WTC11 (cell line): ENCODE measurements at regions not wholly inside any gene's neighbourhood (a gene's known extent, or its start where the extent isn't known, plus 50 kb on each side); places are given as distances from the start of the nearest gene placed in this dataset.

Experiments
- ATAC-seq: fragments of 200-7000 bp; cut with Tn5 transposase; 2 replicates; pipeline ENCODE4 v1.10.0; 2021; ENCODE audit warnings: mild to moderate bottlenecking, moderate library complexity
- CTCF ChIA-PET: fragments of 300-600 bp; sonication (Branson Sonifier 250); formaldehyde crosslinking; loops from one replicate; lab custom pipeline; 2021; ENCODE audit warnings: antibody characterized with exemption; lab: Charles Lee
- POLR2A ChIA-PET: fragments of 350-600 bp; sonication (Branson Sonifier 250); formaldehyde crosslinking; loops from one replicate; lab custom pipeline; 2021; ENCODE audit warnings: antibody characterized with exemption; lab: Charles Lee
- DNase-seq: peaks from one replicate; pipeline ENCODE4 v3.0.0; 2021; ENCODE audit warnings: low spot score
- H3K27ac Mint-ChIP-seq: 2 replicates; pipeline ENCODE4 v1.8.0; 2021; ENCODE audit warnings: mixed read lengths
- H3K27me3 Mint-ChIP-seq: 2 replicates; pipeline ENCODE4 v1.8.0; 2021; ENCODE audit warnings: low read depth, mild to moderate bottlenecking, moderate library complexity, mixed read lengths
- H3K36me3 Mint-ChIP-seq: 2 replicates; pipeline ENCODE4 v1.8.0; 2021; ENCODE audit warnings: mixed read lengths
- H3K4me1 Mint-ChIP-seq: 2 replicates; pipeline ENCODE4 v1.8.0; 2022; ENCODE audit warnings: mixed read lengths
- H3K4me3 Mint-ChIP-seq: 2 replicates; pipeline ENCODE4 v1.8.0; 2021; ENCODE audit warnings: mild to moderate bottlenecking, moderate library complexity, mixed read lengths
- H3K9me3 Mint-ChIP-seq: 2 replicates; pipeline ENCODE4 v1.8.0; 2021; ENCODE audit warnings: mixed read lengths
- CREM ChIP-seq: sonication (generic); formaldehyde crosslinking; IDR thresholded peaks from 2 replicates; pipeline ENCODE4 v1.8.1; 2022; ENCODE audit warnings: mild to moderate bottlenecking, missing genetic modification reagents, moderate library complexity
- CTCF ChIP-seq: fragments of 200-600 bp; IDR thresholded peaks from 2 replicates; pipeline ENCODE4 v1.8.0; 2022; ENCODE audit warnings: antibody characterized with exemption
- FOXJ3 ChIP-seq: sonication (generic); formaldehyde crosslinking; IDR thresholded peaks from 2 replicates; pipeline ENCODE4 v1.9.0; 2021; ENCODE audit warnings: missing genetic modification reagents, mild to moderate bottlenecking, borderline replicate concordance
- GTF2I ChIP-seq: fragments of 250-450 bp; sonication (Bioruptor Pico); conservative IDR thresholded peaks from 2 replicates; pipeline ENCODE4 v1.4.0; 2021; ENCODE audit warnings: mild to moderate bottlenecking
- HMGA2 ChIP-seq: fragments of 250-450 bp; sonication (Bioruptor Pico); IDR thresholded peaks from 2 replicates; pipeline ENCODE4 v1.4.0; 2021; ENCODE audit warnings: mild to moderate bottlenecking, moderate library complexity
- JAZF1 ChIP-seq: fragments of 250-450 bp; sonication (Bioruptor Pico); IDR thresholded peaks from 2 replicates; pipeline ENCODE4 v1.9.0; 2021; ENCODE audit warnings: moderate library complexity, mild to moderate bottlenecking, inconsistent platforms
- JUN ChIP-seq: sonication (generic); formaldehyde crosslinking; IDR thresholded peaks from 2 replicates; pipeline ENCODE4 v1.8.0; 2023; ENCODE audit warnings: mild to moderate bottlenecking, missing genetic modification reagents
- MYBL2 ChIP-seq: sonication (generic); formaldehyde crosslinking; IDR thresholded peaks from 2 replicates; pipeline ENCODE4 v1.8.1; 2023; ENCODE audit warnings: mild to moderate bottlenecking, moderate library complexity, missing genetic modification reagents
- NFE2L1 ChIP-seq: sonication (generic); formaldehyde crosslinking; IDR thresholded peaks from 2 replicates; pipeline ENCODE4 v1.8.1; 2023; ENCODE audit warnings: missing genetic modification reagents
- NFYB ChIP-seq: sonication (generic); formaldehyde crosslinking; conservative IDR thresholded peaks from 2 replicates; pipeline ENCODE4 v1.8.0; 2022; ENCODE audit warnings: low read depth, missing genetic modification reagents
- OVOL2 ChIP-seq: fragments of 250-450 bp; sonication (Bioruptor Pico); IDR thresholded peaks from 2 replicates; pipeline ENCODE4 v1.9.0; 2021; ENCODE audit warnings: mild to moderate bottlenecking, borderline replicate concordance
- PRRX2 ChIP-seq: fragments of 250-450 bp; sonication (Bioruptor Pico); IDR thresholded peaks from 2 replicates; pipeline ENCODE4 v1.8.0; 2021; ENCODE audit warnings: mild to moderate bottlenecking
- RELA ChIP-seq: sonication (generic); formaldehyde crosslinking; IDR thresholded peaks from 2 replicates; pipeline ENCODE4 v1.8.1; 2022; ENCODE audit warnings: missing genetic modification reagents, mild to moderate bottlenecking, borderline replicate concordance
- STAT6 ChIP-seq: sonication (generic); formaldehyde crosslinking; conservative IDR thresholded peaks from 2 replicates; pipeline ENCODE4 v1.8.1; 2023; ENCODE audit warnings: mild to moderate bottlenecking, low read depth, missing genetic modification reagents, moderate library complexity
- TEAD4 ChIP-seq: sonication (generic); formaldehyde crosslinking; IDR thresholded peaks from 2 replicates; pipeline ENCODE4 v1.8.0; 2022; ENCODE audit warnings: mild to moderate bottlenecking, missing genetic modification reagents
- TP53 ChIP-seq: sonication (generic); formaldehyde crosslinking; IDR thresholded peaks from 2 replicates; pipeline ENCODE4 v1.8.1; 2023; ENCODE audit warnings: mild to moderate bottlenecking, missing genetic modification reagents
- USF2 ChIP-seq: sonication (generic); formaldehyde crosslinking; IDR thresholded peaks from 2 replicates; pipeline ENCODE4 v1.8.1; 2023; ENCODE audit warnings: mild to moderate bottlenecking, missing genetic modification reagents, moderate library complexity
- ZBTB43 ChIP-seq: sonication (generic); formaldehyde crosslinking; IDR thresholded peaks from 2 replicates; pipeline ENCODE4 v1.8.1; 2023; ENCODE audit warnings: mild to moderate bottlenecking, missing genetic modification reagents
- ZNF138 ChIP-seq: sonication (generic); formaldehyde crosslinking; conservative IDR thresholded peaks from 2 replicates; pipeline ENCODE4 v1.8.1; 2022; ENCODE audit warnings: mild to moderate bottlenecking, moderate library complexity, missing genetic modification reagents
- ZNF317 ChIP-seq: sonication (generic); formaldehyde crosslinking; IDR thresholded peaks from 2 replicates; pipeline ENCODE4 v1.8.1; 2023; ENCODE audit warnings: low read depth, mild to moderate bottlenecking, moderate library complexity, missing genetic modification reagents, borderline replicate concordance
- ZNF423 ChIP-seq: fragments of 250-450 bp; sonication (Bioruptor Pico); IDR thresholded peaks from 2 replicates; pipeline ENCODE4 v2.1.2; 2022; ENCODE audit warnings: mild to moderate bottlenecking, moderate library complexity
- ZNF512 ChIP-seq: sonication (generic); formaldehyde crosslinking; IDR thresholded peaks from 2 replicates; pipeline ENCODE4 v1.8.1; 2022; ENCODE audit warnings: missing genetic modification reagents, borderline replicate concordance
- ZNF532 ChIP-seq: fragments of 250-450 bp; sonication (Bioruptor Pico); IDR thresholded peaks from 2 replicates; pipeline ENCODE4 v1.9.0; 2021; ENCODE audit warnings: mild to moderate bottlenecking, borderline replicate concordance

- DNase-seq (no peak), ATAC-seq (no peak)
- Mint-ChIP-seq H3K27me3 (no peaks in the 10 kb centered on the region), H3K36me3 (peaks cover 9% of the 10 kb centered on the region; the same call in 1 of the 2 replicates), H3K27ac (no peak overlapping the region), H3K4me1 (no peaks in the 10 kb centered on the region), H3K9me3 (peaks cover 30% of the 10 kb centered on the region), H3K4me3 (no peak overlapping the region)
- CTCF ChIA-PET, result interaction anchor here (0.7 kb wide), 1 partner anchor 11 kb away, joined by 5 read pairs; no protein-coding TSS in a partner anchor
- POLR2A ChIA-PET, result no interaction called here
- TF ChIP-seq JAZF1 (no peak), ZBTB43 (CRISPR knock-in tag) (no peak), RELA (CRISPR knock-in tag) (no peak), ZNF317 (CRISPR knock-in tag) (no peak), CTCF (no peak), ZNF138 (CRISPR knock-in tag) (no peak), TP53 (CRISPR knock-in tag) (no peak), GTF2I (no peak), PRRX2 (CRISPR knock-in tag) (no peak), NFYB (CRISPR knock-in tag) (no peak), TEAD4 (CRISPR knock-in tag) (no peak), MYBL2 (CRISPR knock-in tag) (no peak), FOXJ3 (CRISPR knock-in tag) (no peak), CREM (CRISPR knock-in tag) (no peak), ZNF512 (CRISPR knock-in tag) (no peak), USF2 (no peak), NFE2L1 (CRISPR knock-in tag) (no peak), ZNF423 (no peak), STAT6 (no peak), HMGA2 (CRISPR knock-in tag) (no peak)
Measured at GRCh38 chr3:81363816-81364215, 397.6 kb downstream of the GBE1 start.

GRCh38 chr3:81354119-81354518 lies 407.3 kb downstream of the GBE1 start:
- no peak overlapping the region for H3K4me3 Mint-ChIP-seq
- no peaks in the 10 kb centered on the region for H3K4me1 Mint-ChIP-seq
- H3K9me3 Mint-ChIP-seq, result peaks cover 19% of the 10 kb centered on the region
- DNase-seq (no peak), ATAC-seq (no peak)
- ChIA-PET CTCF (interaction anchor here (1.3 kb wide), 1 partner anchor 131 kb away, joined by 3 read pairs; no protein-coding TSS in a partner anchor), POLR2A (no interaction called here)
- H3K36me3 Mint-ChIP-seq, result peaks cover 18% of the 10 kb centered on the region
- H3K27ac Mint-ChIP-seq, result no peak overlapping the region
- H3K27me3 Mint-ChIP-seq, result no peaks in the 10 kb centered on the region
- TF ChIP-seq JUN (CRISPR knock-in tag) (no peak), OVOL2 (CRISPR knock-in tag) (no peak), TP53 (CRISPR knock-in tag) (no peak), ZNF532 (CRISPR knock-in tag) (no peak)
